GM21447 (cell line): ENCODE measurements at regions not wholly inside any gene's neighbourhood (a gene's known extent, or its start where the extent isn't known, plus 50 kb on each side); places are given as distances from the start of the nearest gene placed in this dataset.
"Not testable (repeated sequence)": the region's sequence is repeated elsewhere in the genome, so short reads cannot be mapped to it uniquely, and the experiment has no call there.

ENCODE experiments used
- ATAC-seq: cut with Tn5 transposase; IDR thresholded peaks from one replicate; pipeline ENCODE4 v1.9.1; 2021; ENCODE audit not compliant: unreplicated experiment

- ATAC-seq, result no peak
These were observed 774.1 kb upstream of the LRRTM1 start for GRCh38 chr2:81078631-81079030.

- ATAC-seq, result no peak
These were observed 773.5 kb upstream of the LRRTM1 start for GRCh38 chr2:81078102-81078501.

- ATAC-seq, result no peak
These were observed 772.8 kb upstream of the LRRTM1 start for GRCh38 chr2:81077396-81077795.

GRCh38 chr2:81073412-81073811 lies 768.9 kb upstream of the LRRTM1 start:
- no peak for ATAC-seq

GRCh38 chr2:81068144-81068543 lies 763.6 kb upstream of the LRRTM1 start:
- no peak for ATAC-seq

- no peak for ATAC-seq
These were observed 756.5 kb upstream of the LRRTM1 start for GRCh38 chr2:81061016-81061415.

- ATAC-seq, result no peak
These were observed 746.1 kb upstream of the LRRTM1 start for GRCh38 chr2:81050580-81051095.

GRCh38 chr2:81043681-81044080 lies 739.1 kb upstream of the LRRTM1 start:
- ATAC-seq, result no peak

GRCh38 chr2:81007104-81007503 lies 702.6 kb upstream of the LRRTM1 start:
- ATAC-seq, result no peak

- ATAC-seq, result no peak
These were observed 698.4 kb upstream of the LRRTM1 start for GRCh38 chr2:81002906-81003305.

GRCh38 chr2:80987466-80987865 lies 682.9 kb upstream of the LRRTM1 start:
- ATAC-seq, result no peak

GRCh38 chr2:80969900-80970299 lies 665.3 kb upstream of the LRRTM1 start:
- ATAC-seq, result no peak

GRCh38 chr2:80968450-80968849 lies 663.9 kb upstream of the LRRTM1 start:
- no peak for ATAC-seq

- no peak for ATAC-seq
These were observed 643.1 kb upstream of the LRRTM1 start for GRCh38 chr2:80947601-80948130.

GRCh38 chr2:80943487-80943886 lies 638.9 kb upstream of the LRRTM1 start:
- no peak for ATAC-seq

GRCh38 chr2:80942766-80943165 lies 638.2 kb upstream of the LRRTM1 start:
- ATAC-seq, result no peak

GRCh38 chr2:80938463-80938862 lies 633.9 kb upstream of the LRRTM1 start:
- no peak for ATAC-seq

- not testable (repeated sequence) for ATAC-seq
These were observed 627.3 kb upstream of the LRRTM1 start for GRCh38 chr2:80931820-80932219.

GRCh38 chr2:80930777-80931176 lies 626.2 kb upstream of the LRRTM1 start:
- ATAC-seq, result no peak

- ATAC-seq, result no peak
These were observed 621.6 kb upstream of the LRRTM1 start for GRCh38 chr2:80926168-80926567.

- no peak for ATAC-seq
These were observed 592.0 kb upstream of the LRRTM1 start for GRCh38 chr2:80896576-80896975.

- no peak for ATAC-seq
These were observed 589.9 kb upstream of the LRRTM1 start for GRCh38 chr2:80894486-80894885.

GRCh38 chr2:80893711-80894110 lies 589.2 kb upstream of the LRRTM1 start:
- ATAC-seq, result no peak
